ENCODE measurements at regions not wholly inside any gene's neighbourhood (a gene's known extent, or its start where the extent isn't known, plus 50 kb on each side); places are given as distances from the start of the nearest gene placed in this dataset.
"Not testable (repeated sequence)": the region's sequence is repeated elsewhere in the genome, so short reads cannot be mapped to it uniquely, and the experiment has no call there.

GRCh38 chr16:88153516-88153915, 202.3 kb downstream of the BANP start:
- TF ChIP-seq CTCF (IDR thresholded peaks at IDR 0.05; ENCODE audit: borderline replicate concordance, extremely low read depth, low read length, poor library complexity, severe bottlenecking); EZH2 (IDR thresholded peaks at IDR 0.05; ENCODE audit: borderline replicate concordance, low read depth, low read length, severe bottlenecking): not testable (repeated sequence)
